ENCODE measurements at regions not wholly inside any gene's neighbourhood (a gene's known extent, or its start where the extent isn't known, plus 50 kb on each side); places are given as distances from the start of the nearest gene placed in this dataset.

DNA sequence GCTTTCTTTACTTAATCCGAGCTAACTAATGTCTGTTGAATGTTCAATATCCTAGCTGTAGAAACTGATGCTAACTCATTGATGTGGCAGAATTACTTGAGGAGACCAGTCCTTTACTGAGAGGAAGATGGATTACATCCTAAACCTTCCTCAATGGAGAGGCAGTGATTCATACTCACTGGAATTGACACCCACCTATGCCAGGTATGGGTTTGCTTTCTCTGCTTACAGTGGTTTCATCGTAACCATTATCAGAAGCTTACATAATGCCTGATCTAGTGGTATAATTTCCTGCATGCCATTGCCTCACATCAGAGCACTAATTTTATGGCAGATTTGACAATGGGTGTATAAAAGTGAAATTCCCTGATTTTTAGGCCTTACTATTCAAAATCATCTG is 384.7 kb downstream of the ANXA1 start:
- Mint-ChIP-seq H3K4me1 (peaks cover 4% of the 10 kb centered on the region), H3K9me3 (peaks cover 6% of the 10 kb centered on the region), H3K4me3 (no peak overlapping the region), H3K36me3 (no peaks in the 10 kb centered on the region), H3K27me3 (ENCODE audit: low read depth) (no peaks in the 10 kb centered on the region), H3K27ac (no peak overlapping the region)
- TF ChIP-seq, protein P1, sequence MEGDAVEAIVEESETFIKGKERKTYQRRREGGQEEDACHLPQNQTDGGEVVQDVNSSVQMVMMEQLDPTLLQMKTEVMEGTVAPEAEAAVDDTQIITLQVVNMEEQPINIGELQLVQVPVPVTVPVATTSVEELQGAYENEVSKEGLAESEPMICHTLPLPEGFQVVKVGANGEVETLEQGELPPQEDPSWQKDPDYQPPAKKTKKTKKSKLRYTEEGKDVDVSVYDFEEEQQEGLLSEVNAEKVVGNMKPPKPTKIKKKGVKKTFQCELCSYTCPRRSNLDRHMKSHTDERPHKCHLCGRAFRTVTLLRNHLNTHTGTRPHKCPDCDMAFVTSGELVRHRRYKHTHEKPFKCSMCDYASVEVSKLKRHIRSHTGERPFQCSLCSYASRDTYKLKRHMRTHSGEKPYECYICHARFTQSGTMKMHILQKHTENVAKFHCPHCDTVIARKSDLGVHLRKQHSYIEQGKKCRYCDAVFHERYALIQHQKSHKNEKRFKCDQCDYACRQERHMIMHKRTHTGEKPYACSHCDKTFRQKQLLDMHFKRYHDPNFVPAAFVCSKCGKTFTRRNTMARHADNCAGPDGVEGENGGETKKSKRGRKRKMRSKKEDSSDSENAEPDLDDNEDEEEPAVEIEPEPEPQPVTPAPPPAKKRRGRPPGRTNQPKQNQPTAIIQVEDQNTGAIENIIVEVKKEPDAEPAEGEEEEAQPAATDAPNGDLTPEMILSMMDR (IDR thresholded peaks at IDR 0.05; ENCODE audit: unreplicated experiment) = no peak
- no peak for DNase-seq (ENCODE audit: low spot score in 2 of 2, unreplicated experiment in 2 of 2)

DNA sequence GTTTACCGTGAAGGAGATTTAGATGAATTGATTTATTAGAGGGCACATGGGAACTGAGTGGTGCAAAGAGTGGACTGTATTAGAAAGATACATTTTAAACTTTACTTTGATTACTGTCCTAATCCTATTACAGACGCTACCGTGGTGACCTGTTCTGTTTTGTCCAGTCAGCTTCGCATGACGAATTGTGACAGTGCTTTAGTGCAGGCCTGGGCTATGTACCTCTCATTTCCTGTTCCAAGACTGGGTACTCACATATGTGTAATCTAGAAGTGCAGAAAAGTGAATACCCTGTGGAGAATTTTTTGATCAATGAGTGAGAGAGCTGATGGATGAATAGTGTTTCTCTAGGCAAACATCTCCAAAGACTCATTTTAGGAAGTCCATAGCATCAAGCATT is 385.9 kb downstream of the ANXA1 start:
- Mint-ChIP-seq H3K36me3 (no peaks in the 10 kb centered on the region), H3K9me3 (peaks cover 6% of the 10 kb centered on the region), H3K27ac (no peak overlapping the region), H3K4me1 (peaks cover 4% of the 10 kb centered on the region), H3K27me3 (ENCODE audit: low read depth) (no peaks in the 10 kb centered on the region), H3K4me3 (no peak overlapping the region)
- TF ChIP-seq, protein P1 (IDR thresholded peaks at IDR 0.05; ENCODE audit: unreplicated experiment) = no peak
- DNase-seq (ENCODE audit: low spot score in 2 of 2, unreplicated experiment in 2 of 2) = no peak

GRCh38 chr9:73539881-73540390 is 388.3 kb downstream of the ANXA1 start:
- Mint-ChIP-seq H3K9me3 (no peaks in the 10 kb centered on the region), H3K4me3 (no peak overlapping the region), H3K36me3 (no peaks in the 10 kb centered on the region), H3K27me3 (ENCODE audit: low read depth) (no peaks in the 10 kb centered on the region), H3K4me1 (peaks cover 4% of the 10 kb centered on the region), H3K27ac (no peak overlapping the region)
- no peak for DNase-seq (ENCODE audit: low spot score in 2 of 2, unreplicated experiment in 2 of 2)
- TF ChIP-seq, protein P1 (IDR thresholded peaks at IDR 0.05; ENCODE audit: unreplicated experiment) = no peak

GRCh38 chr9:73541923-73542322 is 390.3 kb downstream of the ANXA1 start:
- no peak for DNase-seq (ENCODE audit: low spot score in 2 of 2, unreplicated experiment in 2 of 2)
- Mint-ChIP-seq H3K27me3 (ENCODE audit: low read depth) (no peaks in the 10 kb centered on the region), H3K36me3 (no peaks in the 10 kb centered on the region), H3K4me3 (no peak overlapping the region), H3K9me3 (no peaks in the 10 kb centered on the region), H3K27ac (no peak overlapping the region), H3K4me1 (peaks cover 4% of the 10 kb centered on the region)
- TF ChIP-seq, protein P1 (IDR thresholded peaks at IDR 0.05; ENCODE audit: unreplicated experiment) = no peak

DNA sequence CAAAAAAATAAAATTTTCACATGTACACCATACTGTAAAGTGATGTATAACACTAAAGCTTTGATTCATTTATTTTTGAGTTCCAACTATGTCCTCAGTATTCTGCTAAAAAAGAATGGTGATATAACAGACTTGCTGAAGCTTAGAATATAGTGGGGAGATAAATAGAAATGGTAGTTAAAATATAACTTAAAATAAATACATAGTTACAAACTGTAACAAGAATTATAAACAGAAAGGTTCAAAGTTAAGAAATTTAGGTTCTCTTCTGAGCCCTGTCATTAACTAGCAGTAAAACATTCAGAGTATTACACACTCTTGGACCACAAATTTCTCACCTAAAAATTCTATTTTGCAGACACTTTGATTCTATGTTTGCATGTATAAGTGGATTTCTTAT is 392.1 kb downstream of the ANXA1 start:
- Mint-ChIP-seq H3K4me3 (no peak overlapping the region), H3K9me3 (no peaks in the 10 kb centered on the region), H3K36me3 (no peaks in the 10 kb centered on the region), H3K4me1 (peaks cover 4% of the 10 kb centered on the region), H3K27me3 (ENCODE audit: low read depth) (no peaks in the 10 kb centered on the region), H3K27ac (no peak overlapping the region)
- TF ChIP-seq, protein P1 (IDR thresholded peaks at IDR 0.05; ENCODE audit: unreplicated experiment) = no peak
- no peak for DNase-seq (ENCODE audit: low spot score in 2 of 2, unreplicated experiment in 2 of 2)

DNA sequence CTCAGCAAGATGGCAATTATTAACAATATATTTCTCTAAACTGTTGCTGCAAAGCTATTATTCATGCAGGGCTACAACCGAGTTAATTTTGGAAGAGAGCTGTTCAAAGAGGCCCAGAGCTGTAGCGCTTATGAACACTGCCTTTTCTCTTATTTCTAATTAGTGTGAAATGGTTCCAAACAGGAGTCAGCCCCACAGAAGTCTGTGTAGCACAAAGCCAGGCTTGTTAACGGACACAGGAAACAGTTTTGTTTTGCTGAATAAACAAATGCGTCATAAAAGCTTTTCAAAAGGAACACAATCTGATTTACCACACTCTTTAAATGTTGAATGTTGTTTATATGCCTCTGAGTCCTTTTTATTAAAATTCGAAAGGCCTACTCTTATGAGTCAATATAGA is 396.5 kb downstream of the ANXA1 start:
- Mint-ChIP-seq H3K36me3 (no peaks in the 10 kb centered on the region), H3K9me3 (peaks cover 3% of the 10 kb centered on the region), H3K4me1 (no peaks in the 10 kb centered on the region), H3K4me3 (no peak overlapping the region), H3K27me3 (ENCODE audit: low read depth) (no peaks in the 10 kb centered on the region), H3K27ac (no peak overlapping the region)
- TF ChIP-seq, protein P1 (IDR thresholded peaks at IDR 0.05; ENCODE audit: unreplicated experiment) = no peak
- DNase-seq (ENCODE audit: low spot score in 2 of 2, unreplicated experiment in 2 of 2) = no peak
